ENCODE measurements at regions not wholly inside any gene's neighbourhood (a gene's known extent, or its start where the extent isn't known, plus 50 kb on each side); places are given as distances from the start of the nearest gene placed in this dataset.

GRCh38 chr2:57386305-57386704, 660.3 kb upstream of the VRK2 start:
- TF ChIP-seq CTCF (IDR thresholded peaks at IDR 0.05) (no peak), EZH2phosphoT487 (IDR thresholded peaks at IDR 0.05) (no peak), EZH2 (IDR thresholded peaks at IDR 0.05) (no peak)
